Smooth muscle cell (in vitro differentiated cells): ENCODE measurements at regions not wholly inside any gene's neighbourhood (a gene's known extent, or its start where the extent isn't known, plus 50 kb on each side); places are given as distances from the start of the nearest gene placed in this dataset.

Source experiments
- DNase-seq: peaks from one replicate; lab custom pipeline; 2025; ENCODE audit not compliant: unreplicated experiment; lab: John Stamatoyannopoulos, UW
- H2AFZ ChIP-seq: fragments of 200-600 bp; sonication (generic); 2 replicates; pipeline ENCODE4 v1.6.0; 2016; ENCODE audit warnings: antibody characterized with exemption, low read depth, mild to moderate bottlenecking
- H3F3A ChIP-seq: fragments of 200-600 bp; sonication (generic); 2 replicates; pipeline ENCODE4 v1.6.0; 2017; ENCODE audit warnings: antibody characterized with exemption, low read depth
- H3K27ac ChIP-seq: fragments of 200-600 bp; sonication (generic); 2 replicates; pipeline ENCODE4 v1.5.1; 2016; ENCODE audit warnings: low read depth, mild to moderate bottlenecking
- H3K27me3 ChIP-seq: fragments of 200-600 bp; sonication (generic); 2 replicates; pipeline ENCODE4 v1.6.1; 2016; ENCODE audit warnings: low read depth, mild to moderate bottlenecking
- H3K36me3 ChIP-seq: fragments of 200-600 bp; sonication (generic); 2 replicates; pipeline ENCODE4 v1.5.1; 2016; ENCODE audit warnings: low read depth
- H3K4me1 ChIP-seq: fragments of 200-600 bp; sonication (generic); 2 replicates; pipeline ENCODE4 v1.5.1; 2016; ENCODE audit warnings: low read depth
- H3K4me2 ChIP-seq: fragments of 200-600 bp; sonication (generic); 2 replicates; pipeline ENCODE4 v1.6.0; 2016; ENCODE audit warnings: mild to moderate bottlenecking
- H3K4me3 ChIP-seq: fragments of 200-600 bp; sonication (generic); 2 replicates; pipeline ENCODE4 v1.5.1; 2016; ENCODE audit warnings: mild to moderate bottlenecking
- H3K79me2 ChIP-seq: fragments of 200-600 bp; sonication (generic); 2 replicates; pipeline ENCODE4 v1.6.0; 2016; ENCODE audit warnings: low read depth, mild to moderate bottlenecking
- H3K9ac ChIP-seq: fragments of 200-600 bp; sonication (generic); 2 replicates; pipeline ENCODE4 v1.6.0; 2016; ENCODE audit warnings: low read depth
- H3K9me3 ChIP-seq: fragments of 200-600 bp; sonication (generic); replicated peaks from 2 replicates; pipeline ENCODE4 v1.5.1; 2016; ENCODE audit warnings: low read depth
- H4K20me1 ChIP-seq: fragments of 200-600 bp; sonication (generic); 2 replicates; pipeline ENCODE4 v1.6.0; 2016; ENCODE audit warnings: low read depth
- CTCF ChIP-seq: fragments of 200-600 bp; sonication (generic); IDR thresholded peaks from 2 replicates; pipeline ENCODE4 v1.5.1; 2017; ENCODE audit warnings: borderline replicate concordance, mild to moderate bottlenecking, antibody characterized with exemption; ENCODE audit not compliant: insufficient read depth, poor library complexity, severe bottlenecking
- WGBS: methylation state at CpG from one replicate; pipeline ENCODE4 v1.1.7; 2016; ENCODE audit warnings: low lambda C conversion rate; 5-methylcytosine and 5-hydroxymethylcytosine counted together

GRCh38 chr20:48425817-48426612 lies 401.8 kb downstream of the PREX1 start:
- H3K27me3 ChIP-seq = no peaks in the 10 kb centered on the region
- no peak for DNase-seq

GRCh38 chr20:48425321-48425720 lies 402.5 kb downstream of the PREX1 start:
- Histone ChIP-seq H3K4me2 (no peak overlapping the region), H3K4me3 (no peak overlapping the region), H3K36me3 (no peaks in the 10 kb centered on the region), H3K4me1 (peaks cover 6% of the 10 kb centered on the region), H3K9ac (no peak overlapping the region), H3K79me2 (no peaks in the 10 kb centered on the region), H3K27ac (no peak overlapping the region), H4K20me1 (no peaks in the 10 kb centered on the region), H3F3A (no peaks in the 10 kb centered on the region), H2AFZ (no peak overlapping the region), H3K9me3 (no peaks in the 10 kb centered on the region), H3K27me3 (no peaks in the 10 kb centered on the region)
- no peak for TF ChIP-seq CTCF
- no peak for DNase-seq
- WGBS = 77% methylated on average over 5 of the region's 5 CpGs

More at GRCh38 chr20:48425817-48426612, 401.8 kb downstream of the PREX1 start:
- TF ChIP-seq CTCF = no peak
- H3K27ac ChIP-seq = no peak overlapping the region
- no peaks in the 10 kb centered on the region for H3K79me2 ChIP-seq
- H3K36me3 ChIP-seq = no peaks in the 10 kb centered on the region
- no peak overlapping the region for H2AFZ ChIP-seq
- H3F3A ChIP-seq = no peaks in the 10 kb centered on the region
- H3K4me1 ChIP-seq = peaks cover 6% of the 10 kb centered on the region
- H3K9ac ChIP-seq = no peak overlapping the region
- no peaks in the 10 kb centered on the region for H3K9me3 ChIP-seq
- WGBS = 55% methylated on average over 9 of the region's 9 CpGs
- no peak overlapping the region for H3K4me2 ChIP-seq
- no peaks in the 10 kb centered on the region for H4K20me1 ChIP-seq
- no peak overlapping the region for H3K4me3 ChIP-seq

GRCh38 chr20:48422242-48422960 lies 405.4 kb downstream of the PREX1 start:
- H3K4me2 ChIP-seq = no peak overlapping the region
- peaks cover 16% of the 10 kb centered on the region for H3K4me1 ChIP-seq
- H2AFZ ChIP-seq = no peak overlapping the region
- no peak overlapping the region for H3K27ac ChIP-seq
- H3K27me3 ChIP-seq = no peaks in the 10 kb centered on the region
- no peaks in the 10 kb centered on the region for H3K9me3 ChIP-seq
- H3K4me3 ChIP-seq = no peak overlapping the region
- DNase-seq = no peak
- H3K79me2 ChIP-seq = no peaks in the 10 kb centered on the region
- no peaks in the 10 kb centered on the region for H3K36me3 ChIP-seq
- 91% methylated on average over 3 of the region's 3 CpGs for WGBS
- H3F3A ChIP-seq = no peaks in the 10 kb centered on the region
- no peak for TF ChIP-seq CTCF
- no peak overlapping the region for H3K9ac ChIP-seq
- H4K20me1 ChIP-seq = no peaks in the 10 kb centered on the region
